C4-2B (cell line): ENCODE measurements at regions not wholly inside any gene's neighbourhood (a gene's known extent, or its start where the extent isn't known, plus 50 kb on each side); places are given as distances from the start of the nearest gene placed in this dataset.

Source experiments
- ZFX ChIP-seq: fragments of 450-650 bp; IDR thresholded peaks from 2 replicates; pipeline ENCODE4 v1.6.1; 2017
- TF ChIP-seq, protein P1 (sequence below): fragments of 450-650 bp; conservative IDR thresholded peaks from 2 replicates; pipeline ENCODE4 v1.5.1; 2017; ENCODE audit warnings: mild to moderate bottlenecking

DNA sequence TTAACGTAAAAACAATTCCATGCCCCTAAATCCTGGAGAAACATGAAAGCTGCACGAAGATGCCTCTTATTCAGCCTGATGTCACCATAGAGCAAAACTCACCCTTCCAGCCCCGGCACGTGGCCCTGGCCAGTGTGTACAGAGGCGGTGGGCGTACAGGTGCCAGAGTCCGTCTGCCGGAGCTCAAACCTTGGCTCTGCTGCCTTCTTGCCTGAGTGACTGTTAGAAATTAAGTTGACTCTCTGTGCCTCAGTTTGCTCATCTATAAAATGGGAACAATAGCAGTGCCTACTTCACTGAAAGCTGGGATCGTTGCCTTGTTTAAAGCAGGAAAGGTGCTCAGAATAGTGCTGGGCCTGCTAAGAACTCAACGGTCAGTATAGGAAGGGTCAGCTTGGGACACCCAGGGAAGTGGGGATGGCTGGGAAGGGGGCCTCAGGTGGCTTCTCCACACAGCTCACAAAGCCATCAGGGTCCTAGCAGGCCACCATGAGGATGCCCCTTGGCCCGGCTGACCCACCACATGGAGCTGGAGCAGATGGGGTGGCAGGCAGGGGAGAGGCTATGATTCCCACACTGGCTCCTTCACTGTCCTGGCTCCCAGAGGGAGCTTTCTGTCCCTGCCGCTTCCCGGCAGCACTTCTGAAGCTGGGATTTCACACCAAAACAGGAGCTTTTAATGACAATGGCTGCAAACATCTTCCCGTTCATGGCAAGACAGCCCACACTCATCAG, 237.2 kb downstream of the NPHP4 start:
- TF ChIP-seq, protein P1, sequence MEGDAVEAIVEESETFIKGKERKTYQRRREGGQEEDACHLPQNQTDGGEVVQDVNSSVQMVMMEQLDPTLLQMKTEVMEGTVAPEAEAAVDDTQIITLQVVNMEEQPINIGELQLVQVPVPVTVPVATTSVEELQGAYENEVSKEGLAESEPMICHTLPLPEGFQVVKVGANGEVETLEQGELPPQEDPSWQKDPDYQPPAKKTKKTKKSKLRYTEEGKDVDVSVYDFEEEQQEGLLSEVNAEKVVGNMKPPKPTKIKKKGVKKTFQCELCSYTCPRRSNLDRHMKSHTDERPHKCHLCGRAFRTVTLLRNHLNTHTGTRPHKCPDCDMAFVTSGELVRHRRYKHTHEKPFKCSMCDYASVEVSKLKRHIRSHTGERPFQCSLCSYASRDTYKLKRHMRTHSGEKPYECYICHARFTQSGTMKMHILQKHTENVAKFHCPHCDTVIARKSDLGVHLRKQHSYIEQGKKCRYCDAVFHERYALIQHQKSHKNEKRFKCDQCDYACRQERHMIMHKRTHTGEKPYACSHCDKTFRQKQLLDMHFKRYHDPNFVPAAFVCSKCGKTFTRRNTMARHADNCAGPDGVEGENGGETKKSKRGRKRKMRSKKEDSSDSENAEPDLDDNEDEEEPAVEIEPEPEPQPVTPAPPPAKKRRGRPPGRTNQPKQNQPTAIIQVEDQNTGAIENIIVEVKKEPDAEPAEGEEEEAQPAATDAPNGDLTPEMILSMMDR: no peak
- no peak for TF ChIP-seq ZFX
